ENCODE measurements at regions not wholly inside any gene's neighbourhood (a gene's known extent, or its start where the extent isn't known, plus 50 kb on each side); places are given as distances from the start of the nearest gene placed in this dataset.

DNA sequence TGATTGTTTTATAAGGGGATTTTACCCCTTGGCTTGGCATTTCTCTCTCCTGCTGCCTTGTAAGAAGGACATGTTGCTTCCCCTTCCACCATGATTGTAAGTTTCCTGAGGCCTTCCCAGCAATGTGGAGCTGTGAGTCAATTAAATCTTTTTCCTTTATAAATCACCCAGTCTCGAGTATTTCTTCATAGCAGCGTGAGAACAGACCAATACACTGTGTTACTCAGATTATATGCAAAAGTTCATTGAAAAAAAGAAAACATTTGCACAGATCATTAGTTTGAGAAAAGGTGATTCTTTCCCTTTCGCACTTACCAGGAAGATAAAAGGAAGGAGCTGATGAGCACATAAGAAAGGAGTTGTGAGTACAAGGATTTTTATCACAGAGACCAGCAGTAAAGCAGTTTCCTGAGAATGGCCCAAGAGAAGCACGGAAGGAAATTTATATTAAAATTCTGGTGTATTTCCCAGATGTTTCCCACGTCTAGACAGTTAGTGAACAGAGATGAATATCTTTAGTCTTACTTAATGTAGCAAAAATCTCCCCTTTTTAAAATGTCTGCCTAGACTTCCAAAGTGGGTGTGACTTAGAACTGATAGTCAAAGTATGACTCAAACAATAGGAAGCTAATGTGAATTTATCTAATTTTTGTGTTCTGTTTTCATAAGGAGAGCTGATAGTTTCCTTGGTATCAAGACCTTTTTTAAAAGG lies 431.8 kb upstream of the SGCG start:
- TF ChIP-seq, protein P1, sequence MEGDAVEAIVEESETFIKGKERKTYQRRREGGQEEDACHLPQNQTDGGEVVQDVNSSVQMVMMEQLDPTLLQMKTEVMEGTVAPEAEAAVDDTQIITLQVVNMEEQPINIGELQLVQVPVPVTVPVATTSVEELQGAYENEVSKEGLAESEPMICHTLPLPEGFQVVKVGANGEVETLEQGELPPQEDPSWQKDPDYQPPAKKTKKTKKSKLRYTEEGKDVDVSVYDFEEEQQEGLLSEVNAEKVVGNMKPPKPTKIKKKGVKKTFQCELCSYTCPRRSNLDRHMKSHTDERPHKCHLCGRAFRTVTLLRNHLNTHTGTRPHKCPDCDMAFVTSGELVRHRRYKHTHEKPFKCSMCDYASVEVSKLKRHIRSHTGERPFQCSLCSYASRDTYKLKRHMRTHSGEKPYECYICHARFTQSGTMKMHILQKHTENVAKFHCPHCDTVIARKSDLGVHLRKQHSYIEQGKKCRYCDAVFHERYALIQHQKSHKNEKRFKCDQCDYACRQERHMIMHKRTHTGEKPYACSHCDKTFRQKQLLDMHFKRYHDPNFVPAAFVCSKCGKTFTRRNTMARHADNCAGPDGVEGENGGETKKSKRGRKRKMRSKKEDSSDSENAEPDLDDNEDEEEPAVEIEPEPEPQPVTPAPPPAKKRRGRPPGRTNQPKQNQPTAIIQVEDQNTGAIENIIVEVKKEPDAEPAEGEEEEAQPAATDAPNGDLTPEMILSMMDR (conservative IDR thresholded peaks at IDR 0.05 in 1 of 2, IDR thresholded peaks at IDR 0.05 in 1 of 2; ENCODE audit: low read depth in 1 of 2, low read length in 2 of 2), result no peak
- TF ChIP-seq EZH2 (IDR thresholded peaks at IDR 0.05; ENCODE audit: low read length, missing control alignments), result no peak
